ENCODE measurements at regions not wholly inside any gene's neighbourhood (a gene's known extent, or its start where the extent isn't known, plus 50 kb on each side); places are given as distances from the start of the nearest gene placed in this dataset.

- TF ChIP-seq RAD21 (IDR thresholded peaks at IDR 0.05 in 1 of 2, conservative IDR thresholded peaks at IDR 0.05 in 1 of 2; ENCODE audit: low read depth in 2 of 2, low read length in 2 of 2) (no peak), BRCA1 (IDR thresholded peaks at IDR 0.05; ENCODE audit: low read depth, low read length) (no peak), FOSL1 (IDR thresholded peaks at IDR 0.05; ENCODE audit: insufficient read depth, low read depth, low read length) (no peak), SP4 (IDR thresholded peaks at IDR 0.05; ENCODE audit: low read length) (no peak), TCF12 (IDR thresholded peaks at IDR 0.05; ENCODE audit: low read depth, low read length) (no peak)
Observed at GRCh38 chr17:13996748-13997147, 72.6 kb upstream of the COX10 start (continued).

Data from H1 (cell line).